ENCODE measurements at regions not wholly inside any gene's neighbourhood (a gene's known extent, or its start where the extent isn't known, plus 50 kb on each side); places are given as distances from the start of the nearest gene placed in this dataset.

DNA sequence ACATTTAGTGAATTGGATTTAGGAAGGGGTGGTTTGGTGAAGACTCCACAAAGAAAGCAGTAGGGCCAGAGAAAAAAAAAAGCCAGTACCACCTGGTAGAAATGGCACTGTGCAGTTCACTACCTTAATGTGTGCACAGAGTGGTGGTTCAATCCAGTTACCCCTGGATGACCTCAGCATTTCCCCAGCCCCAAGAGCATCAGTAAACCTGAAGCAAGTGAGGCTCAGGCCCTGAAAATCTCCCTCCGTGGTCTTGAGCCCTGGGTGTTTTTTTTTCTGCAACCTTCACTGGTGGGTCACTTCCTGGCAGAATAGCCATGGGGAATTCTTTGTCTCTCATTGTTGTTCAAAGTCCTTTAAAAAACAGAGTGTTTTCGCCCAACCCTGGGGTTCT is 202.9 kb downstream of the GADD45G start:
- no peak for TF ChIP-seq GATA2 (IDR thresholded peaks at IDR 0.05; ENCODE audit: low read depth, low read length)
- no peak for TF ChIP-seq GATA3 (IDR thresholded peaks at IDR 0.05; ENCODE audit: low read depth, low read length)

All from SH-SY5Y (cell line).